Neutrophil (primary cell): ENCODE measurements at regions not wholly inside any gene's neighbourhood (a gene's known extent, or its start where the extent isn't known, plus 50 kb on each side); places are given as distances from the start of the nearest gene placed in this dataset.

Experiments
- H3K27ac ChIP-seq: fragments of 200-600 bp; sonication (generic); 2 replicates; pipeline ENCODE4 v1.5.1; 2016; ENCODE audit warnings: mild to moderate bottlenecking, moderate library complexity
- H3K27me3 ChIP-seq: fragments of 200-600 bp; sonication (generic); 2 replicates; pipeline ENCODE4 v1.6.0; 2016; ENCODE audit warnings: mild to moderate bottlenecking
- H3K36me3 ChIP-seq: fragments of 200-600 bp; sonication (generic); 2 replicates; pipeline ENCODE4 v1.5.1; 2017
- H3K4me1 ChIP-seq, 2 experiments: fragments of 200-600 bp in 1 of 2; sonication (generic) in 1 of 2; 1 replicate in 1 of 2; 2 replicates in 1 of 2; pipeline versions ENCODE4 v1.5.1 to v1.6.1; 2013 to 2016; ENCODE audit warnings: low read depth in 1 of 2, low read length in 1 of 2, mild to moderate bottlenecking in 1 of 2, moderate library complexity in 1 of 2; ENCODE audit not compliant: control insufficient read depth in 1 of 2, insufficient read depth in 1 of 2
- H3K4me3 ChIP-seq, 2 experiments: fragments of 200-600 bp in 1 of 2; sonication (generic) in 1 of 2; 1 replicate in 1 of 2; 2 replicates in 1 of 2; pipeline ENCODE4 v1.5.1; 2013 to 2016; ENCODE audit warnings: low read depth in 1 of 2, low read length in 1 of 2, mild to moderate bottlenecking in 1 of 2, moderate library complexity in 1 of 2
- H3K9me3 ChIP-seq: fragments of 200-600 bp; sonication (generic); 2 replicates; pipeline ENCODE4 v1.5.1; 2016
- TF ChIP-seq, protein P1 (sequence below): fragments of 200-600 bp; sonication (generic); IDR thresholded peaks from 2 replicates; pipeline ENCODE4 v1.5.1; 2016; ENCODE audit warnings: antibody characterized with exemption

DNA sequence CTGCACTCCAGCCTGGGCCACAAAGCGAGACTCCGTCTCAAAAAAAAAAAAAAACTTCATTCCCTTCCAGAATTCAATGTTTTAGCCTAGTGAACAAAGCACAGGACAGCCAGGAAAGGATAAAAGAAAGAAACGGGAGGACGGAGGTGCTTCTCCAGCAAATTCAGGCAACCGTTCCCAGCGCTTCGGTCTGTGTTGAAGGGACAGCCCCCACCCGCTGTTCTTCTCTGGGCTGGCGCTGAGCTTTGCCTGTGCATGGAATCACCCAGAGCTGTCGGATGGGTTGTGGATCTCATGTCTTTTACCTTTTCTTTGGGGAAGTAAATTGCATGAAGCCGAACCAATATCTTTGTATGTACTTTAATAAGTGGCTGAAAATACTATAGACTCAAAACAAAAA lies 248.4 kb upstream of the IRX2 start:
- Histone ChIP-seq H3K27me3 (no peaks in the 10 kb centered on the region), H3K4me1 (no peaks in the 10 kb centered on the region), H3K27ac (no peak overlapping the region), H3K36me3 (no peaks in the 10 kb centered on the region), H3K9me3 (no peaks in the 10 kb centered on the region), H3K4me3 (no peak overlapping the region)
- TF ChIP-seq, protein P1, sequence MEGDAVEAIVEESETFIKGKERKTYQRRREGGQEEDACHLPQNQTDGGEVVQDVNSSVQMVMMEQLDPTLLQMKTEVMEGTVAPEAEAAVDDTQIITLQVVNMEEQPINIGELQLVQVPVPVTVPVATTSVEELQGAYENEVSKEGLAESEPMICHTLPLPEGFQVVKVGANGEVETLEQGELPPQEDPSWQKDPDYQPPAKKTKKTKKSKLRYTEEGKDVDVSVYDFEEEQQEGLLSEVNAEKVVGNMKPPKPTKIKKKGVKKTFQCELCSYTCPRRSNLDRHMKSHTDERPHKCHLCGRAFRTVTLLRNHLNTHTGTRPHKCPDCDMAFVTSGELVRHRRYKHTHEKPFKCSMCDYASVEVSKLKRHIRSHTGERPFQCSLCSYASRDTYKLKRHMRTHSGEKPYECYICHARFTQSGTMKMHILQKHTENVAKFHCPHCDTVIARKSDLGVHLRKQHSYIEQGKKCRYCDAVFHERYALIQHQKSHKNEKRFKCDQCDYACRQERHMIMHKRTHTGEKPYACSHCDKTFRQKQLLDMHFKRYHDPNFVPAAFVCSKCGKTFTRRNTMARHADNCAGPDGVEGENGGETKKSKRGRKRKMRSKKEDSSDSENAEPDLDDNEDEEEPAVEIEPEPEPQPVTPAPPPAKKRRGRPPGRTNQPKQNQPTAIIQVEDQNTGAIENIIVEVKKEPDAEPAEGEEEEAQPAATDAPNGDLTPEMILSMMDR: no peak

DNA sequence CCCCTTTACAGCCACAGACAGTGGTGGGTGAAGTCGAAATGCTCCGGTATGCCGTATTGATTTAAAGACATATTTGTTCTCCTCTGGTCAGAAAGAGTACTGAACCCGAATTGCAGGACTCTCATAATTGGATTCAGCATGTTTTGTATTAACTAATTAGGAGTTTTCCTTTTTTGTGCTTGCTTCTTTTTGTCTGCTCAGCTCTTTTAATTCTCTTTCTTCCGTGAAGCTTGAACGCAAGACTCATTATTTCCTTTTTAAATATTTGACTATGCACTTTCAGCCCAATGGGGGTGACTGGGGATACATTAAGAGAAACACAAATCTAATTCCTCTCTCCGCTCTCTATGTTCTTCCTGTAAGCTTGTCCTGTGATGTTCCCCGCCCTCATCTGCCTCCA lies 246.6 kb upstream of the IRX2 start:
- H3K36me3 ChIP-seq: no peaks in the 10 kb centered on the region
- no peaks in the 10 kb centered on the region for H3K9me3 ChIP-seq
- no peak overlapping the region for H3K4me3 ChIP-seq
- no peaks in the 10 kb centered on the region for H3K4me1 ChIP-seq
- no peaks in the 10 kb centered on the region for H3K27me3 ChIP-seq
- no peak overlapping the region for H3K27ac ChIP-seq
- TF ChIP-seq, protein P1: no peak

DNA sequence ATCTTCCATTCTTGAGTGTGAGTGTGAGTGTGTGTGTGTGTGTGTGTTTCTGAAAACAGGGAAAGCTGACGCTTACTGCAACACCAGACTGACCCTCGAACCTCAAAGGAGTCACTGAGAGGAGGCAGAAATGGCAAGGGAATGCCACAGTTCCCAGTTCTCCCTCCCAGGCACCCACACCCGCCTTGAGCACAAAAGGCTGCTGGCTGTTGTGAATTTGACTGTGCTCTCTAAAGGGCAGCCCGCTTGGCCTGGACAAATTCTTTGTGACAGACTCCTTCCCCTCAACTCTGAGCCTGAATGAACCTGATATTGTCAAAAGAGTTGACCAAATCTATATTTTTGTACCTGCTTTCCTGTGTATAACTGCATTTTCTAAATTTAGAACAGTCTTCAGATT lies 245.7 kb upstream of the IRX2 start:
- no peak overlapping the region for H3K4me3 ChIP-seq
- no peaks in the 10 kb centered on the region for H3K4me1 ChIP-seq
- no peak overlapping the region for H3K27ac ChIP-seq
- H3K36me3 ChIP-seq: no peaks in the 10 kb centered on the region
- no peaks in the 10 kb centered on the region for H3K27me3 ChIP-seq
- H3K9me3 ChIP-seq: no peaks in the 10 kb centered on the region
- TF ChIP-seq, protein P1: no peak

DNA sequence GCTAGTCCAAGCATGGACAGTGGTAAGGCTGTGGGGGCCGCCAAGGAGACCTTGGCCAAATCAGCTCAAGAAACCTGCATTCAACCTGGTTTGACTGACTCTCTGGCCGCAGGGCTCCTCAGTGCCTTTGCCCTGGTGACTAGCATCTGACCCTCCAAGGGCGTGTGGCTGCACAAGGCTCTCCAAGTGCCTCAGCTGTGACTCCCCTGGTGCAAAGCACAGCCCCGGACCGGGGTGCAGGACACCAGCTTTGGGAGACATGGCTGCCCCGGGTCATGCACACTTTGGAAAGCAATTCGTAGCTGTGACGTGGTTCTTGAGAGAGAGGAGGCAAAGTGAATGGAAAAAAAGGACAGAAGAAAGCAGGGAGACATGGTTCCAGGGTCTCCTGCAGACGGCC lies 245.2 kb upstream of the IRX2 start:
- no peak overlapping the region for H3K27ac ChIP-seq
- no peaks in the 10 kb centered on the region for H3K4me1 ChIP-seq
- TF ChIP-seq, protein P1: no peak
- H3K27me3 ChIP-seq: no peaks in the 10 kb centered on the region
- no peak overlapping the region for H3K4me3 ChIP-seq
- H3K9me3 ChIP-seq: no peaks in the 10 kb centered on the region
- no peaks in the 10 kb centered on the region for H3K36me3 ChIP-seq

DNA sequence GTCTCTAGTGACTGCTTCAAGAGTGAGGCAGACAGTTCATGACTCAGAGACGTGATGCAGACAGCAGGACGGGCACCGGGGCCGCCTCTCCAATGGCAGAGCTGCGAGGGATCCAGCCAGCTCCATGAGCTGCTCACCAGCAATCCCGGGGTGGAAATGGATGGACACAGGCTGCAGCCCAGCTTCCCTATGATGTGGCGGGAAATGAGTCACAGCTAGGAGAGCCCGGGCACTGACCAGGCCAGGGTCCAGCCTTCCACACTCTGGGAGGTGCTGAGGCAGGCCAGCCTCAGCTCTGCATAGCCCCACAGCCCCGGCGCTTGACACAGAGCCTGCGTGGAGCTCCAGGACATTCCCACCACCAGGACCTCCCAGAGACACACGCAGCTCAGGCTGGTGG lies 244.8 kb upstream of the IRX2 start:
- Histone ChIP-seq H3K27ac (no peak overlapping the region), H3K36me3 (no peaks in the 10 kb centered on the region), H3K9me3 (no peaks in the 10 kb centered on the region), H3K4me3 (no peak overlapping the region), H3K4me1 (no peaks in the 10 kb centered on the region), H3K27me3 (no peaks in the 10 kb centered on the region)
- TF ChIP-seq, protein P1: no peak

DNA sequence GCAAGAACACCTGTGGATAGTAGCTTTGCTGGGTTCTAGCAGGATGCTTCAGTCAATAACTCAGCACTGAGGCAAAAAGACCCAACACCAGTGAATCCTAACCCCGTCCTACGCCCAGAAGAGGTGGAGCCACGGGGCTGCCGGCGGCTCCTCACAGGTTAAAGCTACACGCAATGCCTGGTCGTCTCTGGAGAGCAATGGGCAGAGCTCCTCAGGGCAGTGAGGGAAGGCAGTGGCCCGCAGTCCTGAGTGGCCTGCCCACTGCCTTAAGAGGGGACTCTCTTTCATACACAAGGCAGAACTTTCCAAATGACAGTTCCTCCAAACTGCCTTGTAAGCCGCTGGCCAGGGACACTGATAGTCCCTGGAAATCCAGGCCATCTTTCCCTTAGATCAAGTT lies 244.2 kb upstream of the IRX2 start:
- TF ChIP-seq, protein P1: no peak
- Histone ChIP-seq H3K27me3 (no peaks in the 10 kb centered on the region), H3K4me3 (no peak overlapping the region), H3K9me3 (no peaks in the 10 kb centered on the region), H3K27ac (no peak overlapping the region), H3K4me1 (no peaks in the 10 kb centered on the region), H3K36me3 (no peaks in the 10 kb centered on the region)
